ENCODE measurements at regions not wholly inside any gene's neighbourhood (a gene's known extent, or its start where the extent isn't known, plus 50 kb on each side); places are given as distances from the start of the nearest gene placed in this dataset.

DNA sequence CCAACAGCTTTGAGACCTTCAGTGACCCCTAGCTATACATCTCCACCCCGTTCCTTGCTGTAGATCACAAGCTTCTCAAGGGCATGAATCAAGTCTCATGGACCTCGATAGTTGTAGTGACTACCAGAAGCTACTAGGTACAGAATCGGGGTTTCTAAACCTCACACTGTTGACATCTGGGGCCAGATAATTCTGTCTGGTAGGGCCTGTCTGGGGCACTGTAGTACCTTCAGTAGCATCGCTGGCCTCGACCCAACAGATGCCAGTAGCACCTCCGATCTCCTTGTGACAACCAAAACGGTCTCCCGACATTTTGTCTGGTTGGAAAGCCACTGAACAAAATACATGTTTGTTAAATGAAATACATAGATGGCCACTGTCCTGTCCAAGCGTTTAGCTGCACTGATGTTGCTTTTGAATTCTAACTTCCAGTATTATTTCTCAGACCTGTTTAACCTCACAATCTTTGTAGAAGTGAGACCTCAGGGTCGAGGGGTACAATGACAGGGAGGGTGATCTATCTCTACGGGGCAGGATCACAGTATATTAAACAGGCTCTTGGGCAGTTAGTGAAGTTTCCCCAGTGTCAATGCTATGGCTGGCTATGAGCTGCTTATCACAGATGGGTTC is 262.5 kb upstream of the IGF1R start:
- Histone ChIP-seq H3K27ac (ENCODE audit: low read depth in 1 of 2, low read length in 2 of 2) (no peak overlapping the region), H3K9me3 (ENCODE audit: control insufficient read depth, low read length) (no peaks in the 10 kb centered on the region), H3K4me3 (ENCODE audit: low read length in 2 of 2) (no peak overlapping the region), H3K36me3 (ENCODE audit: control insufficient read depth in 1 of 2, insufficient read depth in 2 of 2, low read length in 1 of 2) (no peaks in the 10 kb centered on the region), H3K4me1 (ENCODE audit: control insufficient read depth in 1 of 2, insufficient read depth in 2 of 2, low read length in 2 of 2) (no peaks in the 10 kb centered on the region), H3K27me3 (ENCODE audit: control insufficient read depth in 1 of 2, insufficient read depth in 2 of 2, low read length in 1 of 2) (no peaks in the 10 kb centered on the region)
- WGBS, 2 donors, result 82 to 85% methylated on average over 11 of the region's 11 CpGs
- ATAC-seq (ENCODE audit: low FRiP score) (no peak), DNase-seq (no peak)
- intact Hi-C loops (cut with DNase I), result no loop called here

DNA sequence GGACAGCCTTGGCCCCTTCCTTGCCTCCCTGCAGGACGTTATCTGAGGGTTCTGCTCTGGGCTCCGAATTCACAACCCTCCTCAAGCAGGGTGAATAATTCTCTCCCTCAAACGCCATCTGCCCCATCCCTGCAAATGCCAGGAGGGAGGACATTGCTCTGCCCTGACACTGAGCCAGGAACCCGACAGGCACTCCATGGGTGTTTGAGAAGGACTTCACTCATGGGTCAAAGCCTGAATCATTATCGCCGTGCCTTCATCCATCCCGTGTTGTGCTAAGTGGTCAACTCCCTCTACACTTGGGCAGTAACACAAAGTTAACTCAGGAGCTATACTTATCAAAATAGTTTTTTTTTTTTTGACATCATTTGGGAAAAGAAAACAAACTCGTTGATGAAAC is 261.8 kb upstream of the IGF1R start:
- ATAC-seq (ENCODE audit: low FRiP score), result no peak

DNA sequence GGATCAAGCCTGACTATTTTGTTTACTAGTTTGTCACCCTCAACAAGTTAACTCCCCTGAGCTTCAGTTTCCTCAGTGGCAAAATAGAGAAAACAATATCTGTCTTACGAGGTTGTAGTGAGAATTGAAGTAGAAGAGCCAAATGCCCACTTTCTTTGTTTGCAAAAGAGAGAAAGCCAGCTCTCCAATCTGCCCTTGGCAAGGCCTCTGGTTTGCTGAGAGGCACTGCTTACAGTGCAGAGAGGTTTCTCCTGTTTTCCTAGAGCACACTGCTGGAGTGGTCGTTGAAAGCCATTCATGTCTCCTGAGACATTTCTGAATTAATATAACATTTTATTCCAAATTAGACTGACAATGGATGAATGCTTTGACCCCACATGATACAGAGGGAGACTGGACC is 260.5 kb upstream of the IGF1R start:
- no peaks in the 10 kb centered on the region for H3K4me1 ChIP-seq (ENCODE audit: control insufficient read depth in 1 of 2, insufficient read depth in 2 of 2, low read length in 2 of 2)
- no peak overlapping the region for H3K4me3 ChIP-seq (ENCODE audit: low read length in 2 of 2)
- intact Hi-C loops (cut with DNase I), result no loop called here
- H3K27me3 ChIP-seq (ENCODE audit: control insufficient read depth in 1 of 2, insufficient read depth in 2 of 2, low read length in 1 of 2), result no peaks in the 10 kb centered on the region
- ATAC-seq (ENCODE audit: low FRiP score), result no peak
- H3K27ac ChIP-seq (ENCODE audit: low read depth in 1 of 2, low read length in 2 of 2), result no peak overlapping the region
- DNase-seq, result no peak
- no peaks in the 10 kb centered on the region for H3K9me3 ChIP-seq (ENCODE audit: control insufficient read depth, low read length)
- H3K36me3 ChIP-seq (ENCODE audit: control insufficient read depth in 1 of 2, insufficient read depth in 2 of 2, low read length in 1 of 2), result no peaks in the 10 kb centered on the region
- 2 to 14% methylated on average over 2 of the region's 2 CpGs for WGBS, 2 donors

More for the DNA sequence above, 261.8 kb upstream of the IGF1R start:
- no peaks in the 10 kb centered on the region for H3K36me3 ChIP-seq (ENCODE audit: control insufficient read depth in 1 of 2, insufficient read depth in 2 of 2, low read length in 1 of 2)
- no peak overlapping the region for H3K4me3 ChIP-seq (ENCODE audit: low read length in 2 of 2)
- WGBS, 2 donors, result 74 to 80% methylated on average over 8 of the region's 8 CpGs
- H3K9me3 ChIP-seq (ENCODE audit: control insufficient read depth, low read length), result no peaks in the 10 kb centered on the region
- no peak for DNase-seq
- intact Hi-C loops (cut with DNase I), result no loop called here
- no peaks in the 10 kb centered on the region for H3K4me1 ChIP-seq (ENCODE audit: control insufficient read depth in 1 of 2, insufficient read depth in 2 of 2, low read length in 2 of 2)
- H3K27me3 ChIP-seq (ENCODE audit: control insufficient read depth in 1 of 2, insufficient read depth in 2 of 2, low read length in 1 of 2), result no peaks in the 10 kb centered on the region
- no peak overlapping the region for H3K27ac ChIP-seq (ENCODE audit: low read depth in 1 of 2, low read length in 2 of 2)

DNA sequence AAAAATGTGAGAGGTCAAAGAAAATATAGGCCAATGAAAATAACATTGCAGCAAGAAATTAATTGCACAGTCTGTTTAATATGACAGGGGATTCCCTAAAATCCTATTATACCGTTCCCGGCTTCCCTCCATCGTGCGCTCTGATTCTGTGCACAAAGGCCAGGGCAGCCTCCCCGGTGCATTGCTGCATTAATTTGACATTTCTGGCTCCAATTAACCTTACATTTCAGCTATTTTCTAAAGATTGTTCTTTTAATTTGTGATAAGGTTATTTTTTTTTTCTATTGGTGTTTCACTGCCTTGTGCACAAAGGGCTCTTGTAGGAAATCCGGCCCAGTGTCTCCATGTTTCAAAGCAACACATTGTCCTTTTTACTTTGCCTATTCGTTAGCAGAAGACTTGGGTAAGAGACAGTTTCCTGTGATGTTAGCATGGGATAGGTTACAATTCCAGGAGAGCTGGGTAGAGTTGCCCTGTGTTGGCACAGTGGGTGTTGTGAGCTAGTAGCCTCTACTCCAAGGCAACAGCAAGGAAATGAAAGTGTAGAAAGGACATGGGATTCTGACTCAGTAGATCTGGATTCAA is 257.3 kb upstream of the IGF1R start:
- H3K4me3 ChIP-seq (ENCODE audit: low read length in 2 of 2), result no peak overlapping the region
- WGBS, 2 donors, result 88 to 92% methylated on average over 7 of the region's 7 CpGs
- ATAC-seq (ENCODE audit: low FRiP score), result no peak
- intact Hi-C loops (cut with DNase I), result no loop called here
- DNase-seq, result no peak
- no peaks in the 10 kb centered on the region for H3K36me3 ChIP-seq (ENCODE audit: control insufficient read depth in 1 of 2, insufficient read depth in 2 of 2, low read length in 1 of 2)
- no peaks in the 10 kb centered on the region for H3K4me1 ChIP-seq (ENCODE audit: control insufficient read depth in 1 of 2, insufficient read depth in 2 of 2, low read length in 2 of 2)
- no peak overlapping the region for H3K27ac ChIP-seq (ENCODE audit: low read depth in 1 of 2, low read length in 2 of 2)
- no peaks in the 10 kb centered on the region for H3K27me3 ChIP-seq (ENCODE audit: control insufficient read depth in 1 of 2, insufficient read depth in 2 of 2, low read length in 1 of 2)
- H3K9me3 ChIP-seq (ENCODE audit: control insufficient read depth, low read length), result no peaks in the 10 kb centered on the region

DNA sequence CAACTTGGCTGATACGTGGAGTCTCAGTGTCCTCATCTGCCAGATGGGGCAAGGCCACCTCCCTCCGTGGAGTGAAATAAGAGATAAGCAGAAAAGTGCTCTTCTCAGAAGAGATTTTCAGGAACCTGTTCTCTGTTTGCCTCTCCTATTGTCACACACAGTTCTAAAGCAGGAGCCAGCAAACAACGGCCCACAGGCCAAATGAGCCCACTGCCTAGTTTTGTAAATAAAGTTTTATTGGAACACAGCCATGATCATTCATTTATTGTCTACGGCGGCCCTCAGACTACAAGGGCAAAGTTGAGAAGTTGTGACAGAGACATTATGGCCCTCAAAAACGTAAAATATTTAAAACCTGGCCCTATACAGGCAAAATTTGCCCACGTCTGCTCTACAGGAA is 256.8 kb upstream of the IGF1R start:
- intact Hi-C loops (cut with DNase I), result no loop called here
- Histone ChIP-seq H3K27ac (ENCODE audit: low read depth in 1 of 2, low read length in 2 of 2) (no peak overlapping the region), H3K4me3 (ENCODE audit: low read length in 2 of 2) (no peak overlapping the region), H3K27me3 (ENCODE audit: control insufficient read depth in 1 of 2, insufficient read depth in 2 of 2, low read length in 1 of 2) (no peaks in the 10 kb centered on the region), H3K4me1 (ENCODE audit: control insufficient read depth in 1 of 2, insufficient read depth in 2 of 2, low read length in 2 of 2) (no peaks in the 10 kb centered on the region), H3K36me3 (ENCODE audit: control insufficient read depth in 1 of 2, insufficient read depth in 2 of 2, low read length in 1 of 2) (no peaks in the 10 kb centered on the region), H3K9me3 (ENCODE audit: control insufficient read depth, low read length) (no peaks in the 10 kb centered on the region)
- ATAC-seq (ENCODE audit: low FRiP score) (no peak), DNase-seq (no peak)
- WGBS, 2 donors, result 86 to 87% methylated on average over 7 of the region's 7 CpGs

DNA sequence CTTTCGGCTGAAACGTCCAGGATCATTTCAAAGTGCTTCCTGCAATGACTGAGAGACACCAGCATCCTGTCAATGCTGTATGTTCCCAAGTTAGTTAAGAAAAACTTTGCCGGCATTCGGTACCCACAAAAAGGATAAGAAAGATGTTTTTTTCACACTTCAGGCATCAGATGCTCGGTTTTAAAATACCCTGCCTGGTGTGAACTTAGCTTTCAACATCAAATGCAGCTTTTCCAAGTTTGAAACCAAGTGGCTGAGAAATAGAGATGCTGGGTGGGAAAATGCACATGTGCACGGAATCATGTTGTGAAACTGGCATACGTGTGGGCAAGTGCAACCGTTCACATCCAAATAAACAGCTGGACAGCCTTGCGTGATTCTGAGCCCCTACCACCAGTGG is 254.9 kb upstream of the IGF1R start:
- intact Hi-C loops (cut with DNase I), result no loop called here
- no peaks in the 10 kb centered on the region for H3K9me3 ChIP-seq (ENCODE audit: control insufficient read depth, low read length)
- no peak for ATAC-seq (ENCODE audit: low FRiP score)
- H3K36me3 ChIP-seq (ENCODE audit: control insufficient read depth in 1 of 2, insufficient read depth in 2 of 2, low read length in 1 of 2), result no peaks in the 10 kb centered on the region
- DNase-seq, result no peak
- WGBS, 2 donors, result 66 to 68% methylated on average over 9 of the region's 9 CpGs
- no peak overlapping the region for H3K27ac ChIP-seq (ENCODE audit: low read depth in 1 of 2, low read length in 2 of 2)
- no peaks in the 10 kb centered on the region for H3K27me3 ChIP-seq (ENCODE audit: control insufficient read depth in 1 of 2, insufficient read depth in 2 of 2, low read length in 1 of 2)
- no peaks in the 10 kb centered on the region for H3K4me1 ChIP-seq (ENCODE audit: control insufficient read depth in 1 of 2, insufficient read depth in 2 of 2, low read length in 2 of 2)
- no peak overlapping the region for H3K4me3 ChIP-seq (ENCODE audit: low read length in 2 of 2)

DNA sequence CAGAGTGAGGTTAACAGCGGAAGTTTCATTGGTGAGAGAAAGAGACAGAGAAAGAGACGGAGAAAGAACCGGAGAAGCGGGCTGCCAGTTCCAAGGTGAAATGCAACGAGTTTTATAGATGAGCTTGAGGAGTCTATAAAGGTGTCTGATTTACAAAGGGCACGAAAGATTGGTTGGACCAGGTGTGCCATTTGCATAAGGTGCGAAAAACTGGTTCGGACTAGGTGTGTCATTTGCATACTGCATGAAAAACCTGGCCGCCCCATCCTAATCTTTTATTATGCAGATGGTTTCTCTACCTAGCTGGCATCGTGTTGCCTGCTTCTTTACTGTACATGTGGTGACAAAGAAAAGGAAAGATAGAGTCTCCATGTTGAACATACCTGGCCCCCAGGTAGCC is 253.8 kb upstream of the IGF1R start:
- H3K4me3 ChIP-seq (ENCODE audit: low read length in 2 of 2), result no peak overlapping the region
- no peaks in the 10 kb centered on the region for H3K9me3 ChIP-seq (ENCODE audit: control insufficient read depth, low read length)
- ATAC-seq (ENCODE audit: low FRiP score) (no peak), DNase-seq (no peak)
- H3K27me3 ChIP-seq (ENCODE audit: control insufficient read depth in 1 of 2, insufficient read depth in 2 of 2, low read length in 1 of 2), result no peaks in the 10 kb centered on the region
- intact Hi-C loops (cut with DNase I), result no loop called here
- H3K36me3 ChIP-seq (ENCODE audit: control insufficient read depth in 1 of 2, insufficient read depth in 2 of 2, low read length in 1 of 2), result no peaks in the 10 kb centered on the region
- WGBS, 2 donors, result 67 to 69% methylated on average over 10 of the region's 10 CpGs
- H3K27ac ChIP-seq (ENCODE audit: low read depth in 1 of 2, low read length in 2 of 2), result no peak overlapping the region
- H3K4me1 ChIP-seq (ENCODE audit: control insufficient read depth in 1 of 2, insufficient read depth in 2 of 2, low read length in 2 of 2), result no peaks in the 10 kb centered on the region

DNA sequence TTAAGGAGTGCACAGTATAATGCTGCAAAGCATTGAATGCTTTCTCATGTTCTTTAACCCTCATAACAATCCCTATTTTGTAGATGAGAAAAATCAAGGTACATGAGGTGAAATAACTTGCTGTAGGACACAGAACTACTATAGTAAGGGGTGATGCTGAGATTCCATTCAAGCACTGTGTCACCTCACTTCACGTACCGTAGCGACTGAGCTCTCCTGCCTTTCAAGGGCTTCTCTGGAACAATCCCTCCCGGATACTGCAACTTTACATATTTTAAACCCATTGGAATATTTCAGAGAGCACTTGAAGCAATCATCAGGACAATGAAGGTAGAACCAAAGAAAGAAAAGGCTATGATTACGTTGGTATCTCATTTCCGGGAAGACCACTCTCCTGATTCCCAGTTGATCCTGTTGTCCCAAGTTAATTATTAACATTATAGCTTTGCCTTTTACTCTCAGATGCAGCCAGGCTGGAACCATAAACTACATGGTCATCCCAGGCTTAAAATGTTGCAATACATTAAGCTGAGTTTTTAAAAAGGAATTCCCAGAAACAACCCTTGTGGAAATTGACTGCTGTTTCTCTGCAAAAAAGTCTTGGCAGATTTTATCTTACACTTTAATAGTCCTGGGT is 252.2 kb upstream of the IGF1R start:
- WGBS, 2 donors, result 68 to 74% methylated on average over 6 of the region's 6 CpGs
- ATAC-seq (ENCODE audit: low FRiP score) (no peak), DNase-seq (no peak)
- Histone ChIP-seq H3K27ac (ENCODE audit: low read depth in 1 of 2, low read length in 2 of 2) (no peak overlapping the region), H3K4me3 (ENCODE audit: low read length in 2 of 2) (no peak overlapping the region), H3K27me3 (ENCODE audit: control insufficient read depth in 1 of 2, insufficient read depth in 2 of 2, low read length in 1 of 2) (no peaks in the 10 kb centered on the region), H3K36me3 (ENCODE audit: control insufficient read depth in 1 of 2, insufficient read depth in 2 of 2, low read length in 1 of 2) (no peaks in the 10 kb centered on the region), H3K4me1 (ENCODE audit: control insufficient read depth in 1 of 2, insufficient read depth in 2 of 2, low read length in 2 of 2) (no peaks in the 10 kb centered on the region), H3K9me3 (ENCODE audit: control insufficient read depth, low read length) (no peaks in the 10 kb centered on the region)
- intact Hi-C loops (cut with DNase I), result no loop called here

DNA sequence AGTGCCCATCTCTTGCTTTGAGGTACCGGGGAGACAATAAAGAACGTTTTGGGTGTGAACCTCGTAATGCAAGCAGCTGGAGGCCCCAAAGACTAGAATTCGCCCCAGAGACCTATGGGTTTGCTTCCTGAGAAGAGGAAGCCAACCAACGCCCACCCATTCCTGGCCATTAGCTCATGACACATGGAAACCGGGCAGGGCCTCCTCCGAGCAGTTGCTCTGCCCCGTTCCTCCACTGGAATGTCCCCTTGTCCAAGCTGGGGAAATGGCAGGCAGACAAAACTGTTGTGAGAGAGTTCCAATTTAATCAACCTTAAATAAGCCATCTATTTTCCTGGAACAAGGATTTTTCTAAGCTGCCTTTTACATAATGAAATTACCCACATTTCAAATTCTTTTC is 250.9 kb upstream of the IGF1R start:
- Histone ChIP-seq H3K36me3 (ENCODE audit: control insufficient read depth in 1 of 2, insufficient read depth in 2 of 2, low read length in 1 of 2) (no peaks in the 10 kb centered on the region), H3K27me3 (ENCODE audit: control insufficient read depth in 1 of 2, insufficient read depth in 2 of 2, low read length in 1 of 2) (no peaks in the 10 kb centered on the region), H3K4me1 (ENCODE audit: control insufficient read depth in 1 of 2, insufficient read depth in 2 of 2, low read length in 2 of 2) (no peaks in the 10 kb centered on the region), H3K9me3 (ENCODE audit: control insufficient read depth, low read length) (no peaks in the 10 kb centered on the region), H3K4me3 (ENCODE audit: low read length in 2 of 2) (no peak overlapping the region), H3K27ac (ENCODE audit: low read depth in 1 of 2, low read length in 2 of 2) (no peak overlapping the region)
- DNase-seq (no peak), ATAC-seq (ENCODE audit: low FRiP score) (no peak)
- intact Hi-C loops (cut with DNase I), result no loop called here
- WGBS, 2 donors, result 67 to 68% methylated on average over 8 of the region's 8 CpGs

Data from aorta (tissue), 5 donors.